Epithelial cell of esophagus (primary cell): ENCODE measurements at regions not wholly inside any gene's neighbourhood (a gene's known extent, or its start where the extent isn't known, plus 50 kb on each side); places are given as distances from the start of the nearest gene placed in this dataset.
A peak's percentile ranks its signal among the peaks of the same experiment; 100 is the strongest.
"Not testable (repeated sequence)": the region's sequence is repeated elsewhere in the genome, so short reads cannot be mapped to it uniquely, and the experiment has no call there.

Experiments used
- DNase-seq: peaks from one replicate; pipeline ENCODE4 v3.0.0; 2010; ENCODE audit warnings: low read depth
- H3K4me3 ChIP-seq: 2 replicates; pipeline ENCODE4 v1.5.1; 2011; ENCODE audit warnings: mild to moderate bottlenecking, low read length, control low read depth
- CTCF ChIP-seq: IDR thresholded peaks from 2 replicates; pipeline ENCODE4 v1.5.1; 2011; ENCODE audit warnings: low read depth, mild to moderate bottlenecking, low read length, control low read depth, inconsistent platforms; ENCODE audit not compliant: insufficient read depth; ENCODE audit errors: missing control alignments

GRCh38 chr2:150325656-150326314, 161.7 kb downstream of the RND3 start:
- TF ChIP-seq CTCF = no peak
- H3K4me3 ChIP-seq = no peak overlapping the region
- no peak for DNase-seq

GRCh38 chr2:150323071-150323470, 164.4 kb downstream of the RND3 start:
- not testable (repeated sequence) for H3K4me3 ChIP-seq, DNase-seq

GRCh38 chr2:150320608-150321007, 166.9 kb downstream of the RND3 start:
- no peak overlapping the region for H3K4me3 ChIP-seq
- no peak for DNase-seq
- TF ChIP-seq CTCF = no peak

GRCh38 chr2:150319658-150320555, 167.6 kb downstream of the RND3 start:
- no peak for TF ChIP-seq CTCF
- no peak for DNase-seq
- no peak overlapping the region for H3K4me3 ChIP-seq

GRCh38 chr2:150319085-150319484, 168.4 kb downstream of the RND3 start:
- TF ChIP-seq CTCF = no peak
- DNase-seq = no peak
- H3K4me3 ChIP-seq = no peak overlapping the region

- no peak for DNase-seq
- no peak for TF ChIP-seq CTCF
- H3K4me3 ChIP-seq = no peak overlapping the region
Measured at GRCh38 chr2:150312271-150312670, 175.2 kb downstream of the RND3 start.

GRCh38 chr2:150309311-150310080, 178.0 kb downstream of the RND3 start:
- DNase-seq = peak; percentile 59
- H3K4me3 ChIP-seq = no peak overlapping the region
- no peak for TF ChIP-seq CTCF
